Rectal smooth muscle tissue (tissue), 1 donor: ENCODE measurements at regions not wholly inside any gene's neighbourhood (a gene's known extent, or its start where the extent isn't known, plus 50 kb on each side); places are given as distances from the start of the nearest gene placed in this dataset.
"Not testable (repeated sequence)": the region's sequence is repeated elsewhere in the genome, so short reads cannot be mapped to it uniquely, and the experiment has no call there.

ENCODE experiments used
- H3K27ac ChIP-seq: one replicate; pipeline ENCODE4 v1.7.0; 2013; ENCODE audit warnings: low read depth, low read length, inconsistent platforms
- H3K27me3 ChIP-seq: one replicate; pipeline ENCODE4 v1.7.0; 2013; ENCODE audit warnings: low read length; ENCODE audit not compliant: control insufficient read depth, insufficient read depth
- H3K36me3 ChIP-seq: one replicate; pipeline ENCODE4 v1.7.0; 2013; ENCODE audit warnings: low read length; ENCODE audit not compliant: control insufficient read depth, insufficient read depth
- H3K4me1 ChIP-seq: one replicate; pipeline ENCODE4 v1.7.0; 2013; ENCODE audit warnings: low read length; ENCODE audit not compliant: control insufficient read depth, insufficient read depth
- H3K4me3 ChIP-seq: one replicate; pipeline ENCODE4 v1.7.0; 2013; ENCODE audit warnings: low read length
- H3K9ac ChIP-seq: one replicate; pipeline ENCODE4 v1.7.0; 2013; ENCODE audit warnings: low read length

DNA sequence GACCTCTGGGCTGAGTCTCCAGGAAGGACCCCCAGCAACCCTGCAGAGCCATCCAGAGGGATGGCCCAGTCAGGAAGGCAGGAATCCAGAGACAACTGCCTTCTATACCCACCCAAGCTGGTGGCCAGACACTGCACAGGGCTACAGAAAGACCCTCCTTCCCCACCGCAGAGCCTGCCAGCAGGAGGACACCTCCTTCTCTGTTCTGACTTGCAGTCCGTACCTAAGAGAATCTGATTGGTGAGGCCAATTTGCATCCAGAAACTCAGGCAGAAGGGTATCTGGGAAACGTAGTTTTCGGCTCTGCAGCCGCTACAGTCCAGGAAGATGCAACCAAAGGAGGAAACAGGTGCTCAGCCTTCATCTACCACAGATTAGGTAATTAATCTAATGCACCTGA is 155.4 kb upstream of the FRG1 start:
- no peak overlapping the region for H3K4me3 ChIP-seq
- no peaks in the 10 kb centered on the region for H3K36me3 ChIP-seq
- H3K27ac ChIP-seq = no peak overlapping the region
- no peaks in the 10 kb centered on the region for H3K4me1 ChIP-seq
- no peaks in the 10 kb centered on the region for H3K27me3 ChIP-seq
- H3K9ac ChIP-seq = no peak overlapping the region

DNA sequence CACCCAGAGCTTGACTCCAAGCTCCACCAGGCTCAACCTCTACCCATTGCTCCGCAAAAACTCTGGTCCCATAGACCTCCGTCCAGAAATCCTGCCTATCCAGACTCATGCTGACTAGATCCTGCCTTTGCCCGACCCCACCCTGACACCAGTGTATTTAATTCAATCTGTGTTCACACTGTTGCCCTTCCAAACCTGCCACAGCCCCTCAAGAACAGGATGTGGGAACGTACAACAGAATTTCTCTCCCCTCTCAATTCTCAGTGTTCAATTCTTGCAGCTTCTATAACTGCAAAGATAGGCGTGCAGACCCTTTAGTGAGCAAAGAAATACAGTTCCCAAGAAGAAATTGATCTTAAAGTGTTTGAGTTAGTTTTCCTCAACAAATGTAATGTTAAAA is 154.2 kb upstream of the FRG1 start:
- no peaks in the 10 kb centered on the region for H3K27me3 ChIP-seq
- H3K4me1 ChIP-seq = no peaks in the 10 kb centered on the region
- no peaks in the 10 kb centered on the region for H3K36me3 ChIP-seq
- H3K4me3 ChIP-seq = no peak overlapping the region
- H3K27ac ChIP-seq = no peak overlapping the region
- no peak overlapping the region for H3K9ac ChIP-seq

DNA sequence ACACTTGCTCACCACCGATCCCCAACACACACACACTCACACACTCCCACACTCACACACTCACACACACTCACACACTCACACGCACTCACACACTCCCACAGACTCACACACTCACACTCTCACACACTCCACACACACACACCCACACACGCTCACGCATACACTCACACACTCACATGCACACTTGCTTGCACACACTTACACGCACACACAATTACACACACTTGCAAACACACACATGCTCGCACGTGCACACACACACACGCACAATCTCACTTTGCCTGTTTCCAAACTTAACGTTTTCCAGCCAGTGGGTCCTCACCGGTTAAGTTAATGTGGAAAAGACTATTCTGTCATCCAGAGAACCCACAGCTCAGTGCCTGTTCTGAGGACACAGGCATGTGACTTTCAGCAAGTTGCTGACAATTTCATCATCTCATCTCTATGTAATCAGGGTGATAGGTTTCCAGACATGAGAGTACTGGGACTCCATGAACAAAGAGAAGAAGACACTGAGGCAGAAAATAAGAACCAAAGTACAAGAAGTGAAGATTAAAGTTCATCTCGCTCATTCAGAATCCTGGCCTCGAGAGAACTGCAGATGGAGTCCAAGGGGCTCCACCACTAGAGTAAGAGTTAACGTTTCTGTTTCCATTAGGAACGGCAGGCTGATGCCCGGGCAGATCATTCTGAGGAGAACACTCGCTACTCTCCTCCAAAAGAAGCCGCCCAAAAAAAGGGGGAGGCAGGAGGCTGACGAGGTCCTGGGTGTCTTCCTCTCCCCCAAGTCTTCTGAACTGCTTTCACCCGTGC is 153.2 kb upstream of the FRG1 start:
- Histone ChIP-seq H3K36me3 (no peaks in the 10 kb centered on the region), H3K4me3 (no peak overlapping the region), H3K27ac (no peak overlapping the region), H3K9ac (no peak overlapping the region), H3K27me3 (no peaks in the 10 kb centered on the region), H3K4me1 (no peaks in the 10 kb centered on the region)

DNA sequence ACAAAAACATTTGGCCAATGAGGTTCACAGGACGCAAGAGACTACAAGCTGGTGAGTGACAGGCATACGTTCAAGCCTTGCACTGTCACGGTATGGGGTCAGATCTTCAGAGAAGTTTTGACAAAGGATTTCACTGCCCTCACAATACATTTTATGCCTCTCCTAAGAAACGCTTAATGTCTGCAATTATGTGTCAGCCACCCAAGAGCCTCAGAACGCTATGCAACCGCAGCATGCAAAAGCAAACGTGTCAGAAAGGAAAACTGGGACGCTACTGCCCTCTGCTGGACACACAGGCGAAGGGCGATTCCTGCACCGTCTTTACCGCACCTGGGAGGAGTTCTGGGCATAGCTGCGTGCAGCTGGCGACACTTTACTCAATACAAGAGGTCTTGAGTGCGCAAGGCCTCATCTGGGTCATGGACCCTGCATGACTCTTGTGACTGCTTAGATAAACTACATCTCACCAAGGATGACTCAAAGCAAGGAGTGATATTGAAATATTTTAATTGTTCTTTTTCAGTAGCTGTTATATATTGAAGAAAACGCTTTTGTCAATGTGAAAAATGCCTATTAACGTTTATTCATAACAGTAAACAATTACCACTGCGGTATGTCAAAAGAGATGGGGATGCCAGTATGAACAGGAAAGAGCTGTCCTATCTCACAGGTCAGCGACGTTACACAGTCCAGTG is 147.6 kb upstream of the FRG1 start:
- H3K9ac ChIP-seq = no peak overlapping the region
- peak overlapping the region; percentile 10 for H3K4me3 ChIP-seq
- no peaks in the 10 kb centered on the region for H3K36me3 ChIP-seq
- no peak overlapping the region for H3K27ac ChIP-seq
- peaks cover 2% of the 10 kb centered on the region for H3K4me1 ChIP-seq
- H3K27me3 ChIP-seq = no peaks in the 10 kb centered on the region

DNA sequence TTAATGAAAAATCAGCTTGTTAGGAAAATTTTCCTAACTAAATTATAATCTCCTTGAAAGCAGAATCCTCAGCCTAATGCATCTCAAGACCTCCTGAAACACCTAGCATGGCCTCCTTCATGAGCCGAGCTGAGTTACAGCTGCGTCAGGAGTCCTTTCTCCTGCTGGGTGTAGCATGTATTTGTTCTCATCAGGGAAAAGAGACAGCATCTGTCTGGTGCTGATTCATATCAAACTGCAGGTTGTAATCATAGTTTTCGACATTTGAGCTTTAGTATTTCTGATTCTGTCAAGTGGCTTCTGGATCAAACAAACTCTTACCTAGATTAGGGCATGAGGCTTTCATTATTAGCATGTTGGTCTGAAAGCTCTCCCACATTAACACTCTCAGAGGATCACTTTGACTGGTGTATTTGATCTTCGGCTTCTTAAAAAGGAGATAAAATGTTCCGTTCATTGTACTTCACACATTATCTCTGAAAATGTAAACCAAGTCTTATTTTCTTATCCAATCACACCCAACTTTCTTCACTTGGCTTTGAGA is 140.1 kb upstream of the FRG1 start:
- no peaks in the 10 kb centered on the region for H3K36me3 ChIP-seq
- no peaks in the 10 kb centered on the region for H3K4me1 ChIP-seq
- H3K4me3 ChIP-seq = no peak overlapping the region
- H3K27me3 ChIP-seq = no peaks in the 10 kb centered on the region
- no peak overlapping the region for H3K9ac ChIP-seq
- no peak overlapping the region for H3K27ac ChIP-seq

DNA sequence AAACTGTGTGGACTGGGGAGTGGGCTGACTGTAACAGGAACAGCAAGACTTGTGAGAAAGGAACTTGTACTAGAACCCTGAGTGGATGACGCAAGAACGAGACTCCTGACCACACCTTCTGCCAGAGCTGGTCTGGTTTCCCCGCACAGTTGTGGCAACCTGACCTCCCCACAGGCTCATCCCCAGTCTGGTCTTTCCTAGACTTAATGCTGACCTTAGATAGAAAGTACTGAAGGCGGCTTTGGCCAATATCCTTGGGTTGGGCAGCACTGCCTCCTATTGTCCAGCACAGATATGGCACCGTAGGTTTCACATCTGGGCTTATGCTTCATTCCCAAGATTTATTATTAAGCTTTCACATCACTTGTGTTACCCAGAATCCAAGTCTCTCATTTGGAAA is 137.8 kb upstream of the FRG1 start:
- no peak overlapping the region for H3K4me3 ChIP-seq
- no peak overlapping the region for H3K27ac ChIP-seq
- H3K9ac ChIP-seq = no peak overlapping the region
- no peaks in the 10 kb centered on the region for H3K4me1 ChIP-seq
- no peaks in the 10 kb centered on the region for H3K27me3 ChIP-seq
- H3K36me3 ChIP-seq = no peaks in the 10 kb centered on the region

DNA sequence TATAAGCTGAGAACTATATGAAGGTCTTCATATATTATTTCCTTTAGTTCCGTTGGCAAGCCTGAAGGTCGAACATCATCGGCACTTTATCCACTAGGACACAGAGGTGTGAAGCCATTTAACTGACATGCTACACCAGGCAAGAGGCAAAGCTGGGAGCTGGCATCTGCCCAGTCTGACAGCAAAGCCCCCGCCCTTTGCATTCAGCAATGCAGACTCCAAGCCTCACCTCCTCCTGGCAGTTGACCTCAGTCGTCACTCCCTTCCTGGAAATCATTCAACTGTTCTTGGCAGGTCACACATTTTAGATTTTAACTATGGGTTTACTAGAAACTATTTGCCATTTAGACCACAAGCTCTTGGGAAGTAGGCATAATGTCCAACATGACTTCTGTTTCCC is 135.8 kb upstream of the FRG1 start:
- Histone ChIP-seq H3K9ac (no peak overlapping the region), H3K4me1 (no peaks in the 10 kb centered on the region), H3K4me3 (no peak overlapping the region), H3K27ac (no peak overlapping the region), H3K36me3 (no peaks in the 10 kb centered on the region), H3K27me3 (no peaks in the 10 kb centered on the region)

DNA sequence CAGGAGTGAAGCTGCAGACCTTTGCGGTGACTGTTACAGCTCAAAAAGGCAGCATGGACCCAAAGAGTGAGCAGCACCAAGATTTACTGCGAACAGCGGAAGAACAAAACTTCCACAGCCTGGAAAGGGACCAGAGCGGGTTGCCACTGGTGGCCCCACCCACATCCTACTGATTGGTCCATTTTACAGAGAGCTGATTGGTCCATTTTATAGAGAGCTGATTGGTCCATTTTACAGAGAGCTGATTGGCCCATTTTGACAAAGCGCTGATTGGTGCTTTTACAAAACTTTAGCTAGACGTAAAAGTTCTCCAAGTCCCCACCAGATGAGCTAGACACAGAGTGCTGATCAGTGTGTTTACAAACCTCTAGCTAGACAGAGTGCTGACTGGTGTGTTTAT is 134.2 kb upstream of the FRG1 start:
- H3K4me3 ChIP-seq = no peak overlapping the region
- no peaks in the 10 kb centered on the region for H3K36me3 ChIP-seq
- no peaks in the 10 kb centered on the region for H3K4me1 ChIP-seq
- no peak overlapping the region for H3K27ac ChIP-seq
- no peaks in the 10 kb centered on the region for H3K27me3 ChIP-seq
- H3K9ac ChIP-seq = no peak overlapping the region

DNA sequence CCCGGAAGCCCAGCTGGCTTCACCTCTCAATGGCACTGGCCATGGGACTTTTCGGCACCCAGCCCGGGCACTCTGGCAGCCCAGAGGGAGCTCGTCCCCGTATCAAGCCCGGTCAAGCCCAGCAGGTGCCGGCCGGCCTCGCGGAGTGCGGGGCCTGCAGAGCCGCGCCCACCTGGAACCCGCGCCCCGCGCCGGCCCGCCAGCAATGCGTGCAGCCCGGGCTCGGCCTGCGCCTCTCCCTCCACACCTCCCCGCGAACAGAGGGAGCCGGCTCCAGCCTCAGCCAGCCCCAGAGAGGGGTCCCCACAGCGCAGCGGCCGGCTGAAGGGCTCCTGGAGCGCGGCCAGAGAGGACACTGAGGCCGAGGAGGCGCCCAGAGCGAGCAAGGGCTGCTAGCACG is 133.6 kb upstream of the FRG1 start:
- Histone ChIP-seq H3K4me1 (no peaks in the 10 kb centered on the region), H3K36me3 (no peaks in the 10 kb centered on the region)

DNA sequence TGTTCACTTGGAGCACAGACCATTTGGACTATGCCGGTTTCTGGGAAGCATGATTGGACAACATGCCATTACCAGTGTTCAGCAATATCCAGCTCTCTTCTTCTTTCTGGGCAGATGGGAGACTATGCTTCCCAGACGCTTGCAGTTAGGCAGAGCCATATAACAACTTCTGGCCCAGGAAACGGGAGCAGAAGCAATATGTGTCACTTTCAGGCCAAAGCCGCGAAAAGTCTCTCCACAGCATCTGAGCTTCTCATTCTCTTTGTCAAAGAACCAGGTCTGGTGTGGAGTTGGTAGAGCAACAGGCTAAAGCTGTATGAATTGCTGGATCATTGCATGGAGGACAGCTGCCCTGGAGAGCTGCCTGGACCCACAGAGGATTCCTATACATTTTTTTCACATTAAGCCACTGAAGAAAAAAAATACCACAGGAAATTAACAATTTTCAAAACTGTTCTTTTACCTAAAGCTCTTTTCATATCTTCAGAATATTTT is 131.4 kb upstream of the FRG1 start:
- no peak overlapping the region for H3K4me3 ChIP-seq
- no peaks in the 10 kb centered on the region for H3K36me3 ChIP-seq
- H3K4me1 ChIP-seq = no peaks in the 10 kb centered on the region
- no peaks in the 10 kb centered on the region for H3K27me3 ChIP-seq
- no peak overlapping the region for H3K27ac ChIP-seq
- H3K9ac ChIP-seq = no peak overlapping the region

More for the DNA sequence above, 133.6 kb upstream of the FRG1 start:
- Histone ChIP-seq H3K27ac (no peak overlapping the region), H3K9ac (no peak overlapping the region), H3K27me3 (no peaks in the 10 kb centered on the region), H3K4me3 (no peak overlapping the region)

DNA sequence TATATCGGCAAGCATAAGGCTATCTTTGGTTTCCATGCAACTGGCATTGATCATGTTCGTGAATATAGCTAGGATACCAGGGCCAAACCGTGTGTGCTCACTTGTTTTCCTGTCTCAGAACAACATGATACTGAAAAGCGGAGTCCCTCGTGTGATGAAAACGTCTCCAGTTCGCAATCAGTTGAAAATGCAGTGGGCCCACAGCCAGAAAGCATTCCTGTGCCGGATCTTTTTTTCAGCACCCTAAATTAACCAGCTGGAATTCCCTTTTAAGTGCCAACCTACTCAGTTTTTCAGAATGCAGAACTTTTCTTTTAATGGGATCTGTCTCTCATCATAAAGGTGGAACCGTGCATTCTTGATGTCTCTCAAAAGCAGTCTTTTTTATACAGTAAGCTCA is 130.8 kb upstream of the FRG1 start:
- H3K4me3 ChIP-seq = no peak overlapping the region
- no peak overlapping the region for H3K27ac ChIP-seq
- H3K27me3 ChIP-seq = no peaks in the 10 kb centered on the region

DNA sequence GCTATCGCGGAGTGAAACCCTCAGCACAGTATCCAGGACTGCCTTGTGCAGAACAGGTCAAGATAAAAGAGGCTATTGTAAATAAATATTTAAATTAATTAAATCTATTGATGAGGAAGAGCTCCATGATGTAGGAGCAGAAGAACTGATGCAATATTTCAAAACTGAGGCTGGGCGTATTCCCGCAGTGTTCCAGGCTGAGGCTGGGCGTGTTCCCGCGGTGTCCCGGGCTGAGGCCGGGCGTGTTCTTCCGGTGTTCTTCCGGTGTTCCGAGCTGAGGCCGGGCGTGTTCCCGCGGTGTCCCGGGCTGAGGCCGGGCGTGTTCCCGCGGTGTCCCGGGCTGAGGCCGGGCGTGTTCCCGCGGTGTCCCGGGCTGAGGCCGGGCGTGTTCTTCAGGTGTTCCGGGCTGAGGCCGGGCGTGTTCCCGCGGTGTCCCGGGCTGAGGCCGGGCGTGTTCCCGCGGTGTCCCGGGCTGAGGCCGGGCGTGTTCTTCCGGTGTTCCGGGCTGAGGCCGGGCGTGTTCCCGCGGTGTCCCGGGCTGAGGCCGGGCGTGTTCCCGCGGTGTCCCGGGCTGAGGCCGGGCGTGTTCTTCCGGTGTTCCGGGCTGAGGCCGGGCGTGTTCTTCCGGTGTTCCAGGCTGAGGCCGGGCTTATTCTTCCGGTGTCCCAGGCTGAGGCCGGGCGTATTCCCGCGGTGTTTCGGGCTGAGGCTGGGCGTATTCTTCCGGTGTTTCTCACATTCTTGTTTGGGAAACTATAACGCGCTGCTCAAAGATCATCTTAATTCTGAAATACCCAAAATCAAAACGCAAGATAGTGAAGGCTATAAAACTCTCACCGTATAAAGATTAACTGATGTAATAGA is 130.1 kb upstream of the FRG1 start:
- H3K4me1 ChIP-seq, H3K27ac ChIP-seq, H3K27me3 ChIP-seq, H3K9ac ChIP-seq, H3K36me3 ChIP-seq, H3K4me3 ChIP-seq: not testable (repeated sequence)

More for the DNA sequence above, 130.8 kb upstream of the FRG1 start:
- no peak overlapping the region for H3K9ac ChIP-seq
- H3K4me1 ChIP-seq = no peaks in the 10 kb centered on the region
- no peaks in the 10 kb centered on the region for H3K36me3 ChIP-seq
